Fibroblast of pulmonary artery (primary cell): ENCODE measurements at regions not wholly inside any gene's neighbourhood (a gene's known extent, or its start where the extent isn't known, plus 50 kb on each side); places are given as distances from the start of the nearest gene placed in this dataset.

ENCODE experiments used
- DNase-seq: peaks from one replicate; pipeline ENCODE4 v3.0.0-alpha.2; 2010; ENCODE audit warnings: low read depth
- H3K4me3 ChIP-seq: replicated peaks from 2 replicates; pipeline ENCODE4 v1.5.1; 2011; ENCODE audit warnings: low read depth, mild to moderate bottlenecking, control low read depth, low read length, moderate library complexity
- CTCF ChIP-seq: IDR thresholded peaks from 2 replicates; pipeline ENCODE4 v1.5.1; 2011; ENCODE audit warnings: mild to moderate bottlenecking, control low read depth, low read length, inconsistent platforms; ENCODE audit errors: missing control alignments

- no peak for DNase-seq
- TF ChIP-seq CTCF: no peak
- no peak overlapping the region for H3K4me3 ChIP-seq
These were observed 67.7 kb upstream of the DRGX start for GRCh38 chr10:49463605-49464004.

GRCh38 chr10:49458869-49459268 lies 63.0 kb upstream of the DRGX start:
- no peak overlapping the region for H3K4me3 ChIP-seq
- DNase-seq: no peak
- no peak for TF ChIP-seq CTCF

GRCh38 chr10:49457686-49458085 lies 61.8 kb upstream of the DRGX start:
- no peak overlapping the region for H3K4me3 ChIP-seq
- DNase-seq: no peak
- no peak for TF ChIP-seq CTCF

GRCh38 chr10:49448924-49449323 lies 53.0 kb upstream of the DRGX start:
- H3K4me3 ChIP-seq: no peak overlapping the region
- DNase-seq: no peak
- no peak for TF ChIP-seq CTCF

- DNase-seq: peak; percentile 42
- TF ChIP-seq CTCF: no peak
- no peak overlapping the region for H3K4me3 ChIP-seq
These were observed 50.1 kb upstream of the DRGX start for GRCh38 chr10:49446031-49446430.
